Retinal pigment epithelial cell (primary cell): ENCODE measurements at regions not wholly inside any gene's neighbourhood (a gene's known extent, or its start where the extent isn't known, plus 50 kb on each side); places are given as distances from the start of the nearest gene placed in this dataset.
"Not testable (repeated sequence)": the region's sequence is repeated elsewhere in the genome, so short reads cannot be mapped to it uniquely, and the experiment has no call there.

Experiments used
- DNase-seq: peaks from one replicate; pipeline ENCODE4 v3.0.0-alpha.2; 2010; ENCODE audit warnings: low read depth
- H3K4me3 ChIP-seq: 2 replicates; pipeline ENCODE4 v1.5.1; 2011; ENCODE audit warnings: mild to moderate bottlenecking, low read length, control low read depth, moderate library complexity
- TF ChIP-seq, protein P1 (sequence below): conservative IDR thresholded peaks from 2 replicates; pipeline ENCODE4 v1.5.1; 2011; ENCODE audit warnings: low read depth, low read length, control low read depth, inconsistent platforms

DNA sequence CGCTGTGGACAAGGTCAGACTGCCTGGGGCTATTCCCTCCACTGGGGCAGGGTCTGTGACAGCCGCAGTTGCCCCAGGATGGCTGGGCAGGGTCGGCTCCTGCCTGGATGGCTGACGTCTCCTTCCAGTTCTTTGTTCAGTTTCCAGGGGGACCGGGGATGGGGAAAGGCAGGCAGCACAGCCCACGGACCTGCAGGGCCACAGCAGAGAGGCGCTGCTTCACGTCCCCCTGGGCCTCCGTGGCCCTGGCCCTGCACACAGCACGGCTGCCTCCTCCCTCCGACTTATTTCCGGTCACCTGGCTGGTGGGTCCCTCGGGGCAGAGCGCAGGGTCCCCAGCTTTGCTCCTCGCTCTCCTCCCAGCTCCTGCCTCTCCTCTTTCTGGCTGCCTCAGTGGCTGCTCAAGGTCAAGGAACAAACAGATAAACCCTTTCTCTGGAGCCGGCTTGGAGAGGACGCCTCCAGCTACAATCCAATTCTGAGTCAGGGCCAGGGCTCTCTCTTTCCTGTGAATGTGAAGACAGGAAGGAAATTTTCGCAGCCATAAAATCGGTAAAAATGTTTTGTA lies 169.7 kb downstream of the C9orf50 start:
- TF ChIP-seq, protein P1, sequence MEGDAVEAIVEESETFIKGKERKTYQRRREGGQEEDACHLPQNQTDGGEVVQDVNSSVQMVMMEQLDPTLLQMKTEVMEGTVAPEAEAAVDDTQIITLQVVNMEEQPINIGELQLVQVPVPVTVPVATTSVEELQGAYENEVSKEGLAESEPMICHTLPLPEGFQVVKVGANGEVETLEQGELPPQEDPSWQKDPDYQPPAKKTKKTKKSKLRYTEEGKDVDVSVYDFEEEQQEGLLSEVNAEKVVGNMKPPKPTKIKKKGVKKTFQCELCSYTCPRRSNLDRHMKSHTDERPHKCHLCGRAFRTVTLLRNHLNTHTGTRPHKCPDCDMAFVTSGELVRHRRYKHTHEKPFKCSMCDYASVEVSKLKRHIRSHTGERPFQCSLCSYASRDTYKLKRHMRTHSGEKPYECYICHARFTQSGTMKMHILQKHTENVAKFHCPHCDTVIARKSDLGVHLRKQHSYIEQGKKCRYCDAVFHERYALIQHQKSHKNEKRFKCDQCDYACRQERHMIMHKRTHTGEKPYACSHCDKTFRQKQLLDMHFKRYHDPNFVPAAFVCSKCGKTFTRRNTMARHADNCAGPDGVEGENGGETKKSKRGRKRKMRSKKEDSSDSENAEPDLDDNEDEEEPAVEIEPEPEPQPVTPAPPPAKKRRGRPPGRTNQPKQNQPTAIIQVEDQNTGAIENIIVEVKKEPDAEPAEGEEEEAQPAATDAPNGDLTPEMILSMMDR, result no peak
- no peak overlapping the region for H3K4me3 ChIP-seq
- no peak for DNase-seq

DNA sequence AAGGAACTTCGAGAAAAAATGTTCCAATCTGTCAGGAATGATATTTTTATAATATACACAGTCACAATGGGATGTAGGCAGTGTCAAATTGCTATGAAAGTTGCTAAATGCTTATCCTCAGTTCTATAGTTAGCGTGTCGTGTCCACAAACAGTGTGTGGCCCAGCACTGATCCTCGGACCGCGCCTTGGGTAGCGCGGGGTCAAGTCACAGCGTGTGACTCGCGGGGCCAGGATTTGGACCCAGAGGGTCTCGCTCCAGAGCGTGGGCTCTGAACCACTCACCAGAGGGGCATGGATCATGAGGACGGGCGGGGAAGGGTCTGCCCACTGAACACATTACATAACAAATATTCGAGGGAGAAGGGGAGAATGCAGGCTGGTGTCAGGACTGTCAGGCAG lies 171.8 kb downstream of the C9orf50 start:
- DNase-seq, result no peak
- H3K4me3 ChIP-seq, result no peak overlapping the region
- TF ChIP-seq, protein P1, result no peak

GRCh38 chr9:129446828-129447550 lies 173.9 kb downstream of the C9orf50 start:
- H3K4me3 ChIP-seq, result no peak overlapping the region
- no peak for DNase-seq
- TF ChIP-seq, protein P1, result no peak

DNA sequence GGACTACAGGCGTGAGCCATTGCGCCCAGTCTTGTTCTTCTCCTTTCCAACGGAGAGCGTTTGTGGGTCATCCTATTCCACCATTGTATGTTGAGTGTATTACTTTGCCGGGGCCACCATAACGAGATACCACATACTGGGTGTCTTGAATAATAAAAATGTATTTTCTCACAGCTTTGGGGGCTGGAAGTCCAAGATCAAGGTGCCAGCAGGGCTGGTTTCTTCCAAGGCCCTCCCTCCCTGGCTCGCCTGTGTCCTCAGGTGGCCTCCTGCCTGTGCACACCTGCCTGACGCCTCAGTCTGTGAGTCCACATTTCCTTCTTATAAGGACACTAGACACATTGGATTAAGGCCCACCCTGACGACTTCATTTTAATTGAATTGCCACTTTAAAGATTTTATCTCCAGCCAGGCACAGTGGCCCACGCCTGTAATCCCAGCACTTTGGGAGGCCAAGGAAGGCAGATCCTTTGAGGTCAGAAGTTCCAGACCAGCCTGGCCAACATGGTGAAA lies 175.1 kb downstream of the C9orf50 start:
- TF ChIP-seq, protein P1, result no peak
- H3K4me3 ChIP-seq, result no peak overlapping the region

GRCh38 chr9:129443515-129444164 lies 177.3 kb downstream of the C9orf50 start:
- DNase-seq, H3K4me3 ChIP-seq: not testable (repeated sequence)

More for the DNA sequence above, 175.1 kb downstream of the C9orf50 start:
- no peak for DNase-seq

- no peak for DNase-seq
- no peak overlapping the region for H3K4me3 ChIP-seq
- TF ChIP-seq, protein P1, result no peak
Observed at GRCh38 chr9:129442803-129443511, 177.9 kb downstream of the C9orf50 start.

- H3K4me3 ChIP-seq, result no peak overlapping the region
- no peak for DNase-seq
- TF ChIP-seq, protein P1, result no peak
Observed at GRCh38 chr9:129441852-129442251, 179.0 kb downstream of the C9orf50 start.
